ES-I3 (cell line): ENCODE measurements at regions not wholly inside any gene's neighbourhood (a gene's known extent, or its start where the extent isn't known, plus 50 kb on each side); places are given as distances from the start of the nearest gene placed in this dataset.
A peak's percentile ranks its signal among the peaks of the same experiment; 100 is the strongest.
"Not testable (repeated sequence)": the region's sequence is repeated elsewhere in the genome, so short reads cannot be mapped to it uniquely, and the experiment has no call there.

Source experiments
- H3K36me3 ChIP-seq: 2 replicates; pipeline ENCODE4 v1.6.1; 2013; ENCODE audit warnings: mild to moderate bottlenecking, low read length, control low read depth, moderate library complexity; ENCODE audit not compliant: insufficient read depth
- H3K4me1 ChIP-seq: 2 replicates; pipeline ENCODE4 v1.6.1; 2013; ENCODE audit warnings: mild to moderate bottlenecking, control low read depth, low read length; ENCODE audit not compliant: insufficient read depth
- H3K9ac ChIP-seq: 2 replicates; pipeline ENCODE4 v1.6.1; 2013; ENCODE audit warnings: low read depth, mild to moderate bottlenecking, low read length, moderate library complexity
- H3K9me3 ChIP-seq: 2 replicates; pipeline ENCODE4 v1.6.1; 2013; ENCODE audit warnings: mild to moderate bottlenecking, low read length, moderate library complexity; ENCODE audit not compliant: control insufficient read depth, insufficient read depth

DNA sequence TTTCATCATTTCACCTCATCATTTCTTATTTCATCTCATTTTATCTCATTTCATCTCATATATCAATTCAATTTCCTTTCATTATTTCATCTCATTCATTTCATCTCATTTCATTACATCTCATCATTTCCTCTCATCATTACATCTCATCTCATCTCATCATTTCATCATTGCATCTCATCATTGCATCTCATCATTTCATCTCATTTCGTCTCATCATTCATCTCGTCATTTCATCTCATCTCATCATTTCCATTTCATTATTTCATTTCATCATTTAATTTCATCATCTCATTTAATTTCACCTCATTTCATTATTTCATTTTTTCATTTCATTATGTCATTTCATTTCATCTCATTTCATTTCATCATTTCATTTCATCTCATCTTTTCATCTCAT, 168.5 kb upstream of the FAM72C start:
- not testable (repeated sequence) for H3K9ac ChIP-seq, H3K4me1 ChIP-seq, H3K9me3 ChIP-seq, H3K36me3 ChIP-seq

DNA sequence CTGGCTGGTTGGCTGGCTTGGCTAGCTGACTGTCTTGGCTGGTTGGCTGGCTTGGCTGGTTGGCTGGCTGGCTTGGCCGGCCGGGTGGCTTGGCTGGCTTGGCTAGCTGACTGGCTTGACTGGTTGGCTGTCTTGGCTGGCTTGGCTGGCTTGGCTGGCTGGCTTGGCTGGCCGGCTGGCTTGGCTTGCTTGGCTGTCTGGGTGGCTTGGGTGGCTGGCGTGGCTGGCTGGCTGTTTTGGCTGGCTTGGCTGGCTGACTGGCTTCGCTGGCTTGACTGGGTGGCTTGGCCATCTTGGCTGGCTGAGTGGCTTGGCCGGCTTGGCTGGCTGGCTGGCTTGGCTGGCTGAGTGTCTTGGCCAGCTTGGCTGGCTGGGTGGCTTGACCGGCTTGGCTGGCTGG, 133.2 kb upstream of the FAM72C start:
- not testable (repeated sequence) for H3K9me3 ChIP-seq, H3K36me3 ChIP-seq, H3K9ac ChIP-seq, H3K4me1 ChIP-seq

DNA sequence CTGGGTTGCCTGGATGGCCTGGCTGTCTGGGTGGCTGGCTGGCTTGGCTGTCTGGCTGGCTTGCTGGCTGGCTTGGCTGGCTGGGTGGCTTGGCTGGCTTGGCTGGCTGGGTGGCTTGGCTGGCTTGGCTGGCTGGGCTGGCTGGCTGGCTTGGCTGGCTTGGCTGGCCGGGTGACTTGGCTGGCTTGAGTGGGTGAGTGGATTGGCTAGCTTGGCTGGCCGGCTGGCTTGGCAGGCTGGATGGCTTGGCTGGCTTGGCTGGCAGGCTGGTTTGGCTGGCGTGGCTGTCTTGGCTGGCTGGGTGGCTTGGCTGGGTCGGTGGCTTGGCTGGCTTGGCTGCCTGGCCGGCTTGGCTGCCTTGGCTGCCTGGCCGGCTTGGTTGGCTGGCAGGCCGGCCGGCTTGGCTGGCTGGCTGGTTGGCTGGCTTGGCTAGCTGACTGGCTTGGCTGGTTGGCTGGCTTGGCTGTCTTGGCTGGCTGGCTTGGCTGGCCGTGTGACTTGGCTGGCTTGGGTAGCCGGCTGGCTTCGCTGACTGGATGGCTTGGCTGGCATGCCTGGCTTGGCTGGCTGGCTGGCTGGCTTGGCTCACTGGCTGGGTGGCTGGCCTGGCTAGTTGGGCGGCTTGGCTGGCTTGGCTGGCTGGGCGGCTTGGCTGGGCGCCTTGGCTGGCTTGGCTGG, 132.4 kb upstream of the FAM72C start:
- not testable (repeated sequence) for H3K4me1 ChIP-seq, H3K36me3 ChIP-seq, H3K9ac ChIP-seq, H3K9me3 ChIP-seq

DNA sequence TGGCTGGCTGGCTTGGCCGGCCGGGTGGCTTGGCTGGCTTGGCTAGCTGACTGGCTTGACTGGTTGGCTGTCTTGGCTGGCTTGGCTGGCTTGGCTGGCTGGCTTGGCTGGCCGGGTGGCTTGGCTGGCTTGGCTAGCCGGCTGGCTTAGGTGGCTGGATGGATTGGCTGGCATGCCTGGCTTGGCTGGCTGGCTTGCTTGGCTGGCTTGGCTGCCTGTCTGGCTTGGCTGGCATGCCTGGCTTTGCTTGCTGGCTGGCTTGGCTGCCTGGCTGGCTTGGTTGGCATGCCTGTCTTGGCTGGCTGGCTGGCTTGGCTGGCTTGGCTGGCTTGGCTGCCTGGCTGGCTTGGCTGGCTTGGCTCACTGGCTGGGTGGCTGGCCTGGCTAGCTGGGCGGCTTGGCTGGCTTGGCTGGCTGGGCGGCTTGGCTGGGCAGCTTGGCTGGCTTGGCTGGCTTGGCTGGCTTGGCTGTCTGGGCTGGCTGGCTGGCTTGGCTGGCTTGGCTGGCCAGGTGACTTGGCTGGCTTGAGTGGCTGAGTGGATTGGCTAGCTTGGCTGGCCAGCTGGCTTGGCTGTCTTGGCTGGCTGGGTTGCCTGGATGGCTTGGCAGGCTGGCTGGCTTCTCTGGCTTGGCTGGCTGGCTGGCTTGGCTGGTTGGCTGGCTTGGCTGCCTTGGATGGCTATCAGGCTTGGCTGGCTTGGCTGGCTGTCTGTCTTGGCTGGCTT, 131.5 kb upstream of the FAM72C start:
- not testable (repeated sequence) for H3K36me3 ChIP-seq, H3K9ac ChIP-seq, H3K4me1 ChIP-seq, H3K9me3 ChIP-seq

DNA sequence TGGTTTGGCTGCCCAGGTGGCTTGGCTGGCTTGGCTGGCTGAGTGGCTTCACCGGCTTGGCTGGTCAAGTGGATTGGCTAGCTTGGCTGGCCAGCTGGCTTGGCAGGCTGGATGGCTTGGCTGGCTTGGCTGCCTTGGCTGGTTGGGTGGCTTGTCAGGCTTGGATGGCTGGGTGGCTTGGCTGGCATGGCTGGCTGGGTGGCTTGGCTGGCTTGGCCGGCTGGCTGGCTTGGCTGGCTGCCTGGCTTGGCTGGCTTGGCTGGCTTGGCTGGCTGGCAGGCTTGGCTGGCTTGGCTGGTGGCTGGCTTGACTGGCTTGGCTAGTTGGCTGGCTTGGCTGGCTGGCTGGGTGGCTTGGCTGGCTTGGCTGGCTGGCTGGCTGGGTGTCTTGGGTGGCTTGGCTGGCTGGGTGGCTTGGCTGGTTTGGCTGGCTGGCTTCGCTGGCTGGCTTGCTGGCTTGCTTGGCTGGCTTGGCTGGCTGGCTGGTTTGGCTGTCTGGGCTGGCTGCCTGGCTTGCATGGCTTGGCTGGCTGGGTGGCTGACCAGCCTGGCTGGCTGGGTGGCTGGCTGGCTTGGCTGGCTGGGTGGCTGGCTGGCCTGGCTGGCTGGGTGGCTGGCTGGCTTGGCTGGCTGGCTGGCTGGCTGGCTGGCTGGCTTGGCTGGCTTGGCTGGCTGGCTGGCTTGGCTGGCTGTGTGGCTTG, 130.4 kb upstream of the FAM72C start:
- not testable (repeated sequence) for H3K9me3 ChIP-seq, H3K36me3 ChIP-seq, H3K9ac ChIP-seq, H3K4me1 ChIP-seq

DNA sequence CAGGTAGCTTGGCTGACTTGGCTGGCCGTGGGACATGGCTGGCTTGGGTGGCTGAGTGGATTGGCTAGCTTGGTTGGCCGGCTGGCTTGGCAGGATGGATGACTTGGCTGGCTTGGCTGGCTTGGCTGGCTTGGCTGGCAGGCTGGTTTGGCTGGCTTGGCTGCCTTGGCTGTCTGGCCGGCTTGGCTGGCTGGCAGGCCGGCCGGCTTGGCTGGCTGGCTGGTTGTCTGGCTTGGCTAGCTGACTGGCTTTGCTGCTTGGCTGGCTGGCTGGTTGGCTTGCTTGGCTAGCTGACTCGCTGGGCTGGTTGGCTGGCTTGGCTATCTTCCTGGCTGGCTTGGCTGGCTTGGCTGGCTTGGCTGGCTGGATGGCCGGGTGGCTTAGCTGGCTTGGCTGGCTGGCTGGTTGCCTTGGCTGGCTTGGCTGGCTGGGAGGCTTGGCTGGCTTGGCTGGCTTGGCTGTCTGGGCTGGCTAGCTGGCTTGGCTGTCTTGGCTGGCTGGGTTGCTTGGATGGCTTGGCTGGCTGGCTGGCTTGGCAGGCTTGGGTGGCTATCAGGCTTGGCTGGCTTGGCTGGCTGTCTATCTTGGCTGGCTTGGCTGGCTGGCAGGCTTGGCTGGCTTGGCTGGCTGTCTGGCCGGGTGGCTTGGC, 129.7 kb upstream of the FAM72C start:
- no peaks in the 10 kb centered on the region for H3K9me3 ChIP-seq

DNA sequence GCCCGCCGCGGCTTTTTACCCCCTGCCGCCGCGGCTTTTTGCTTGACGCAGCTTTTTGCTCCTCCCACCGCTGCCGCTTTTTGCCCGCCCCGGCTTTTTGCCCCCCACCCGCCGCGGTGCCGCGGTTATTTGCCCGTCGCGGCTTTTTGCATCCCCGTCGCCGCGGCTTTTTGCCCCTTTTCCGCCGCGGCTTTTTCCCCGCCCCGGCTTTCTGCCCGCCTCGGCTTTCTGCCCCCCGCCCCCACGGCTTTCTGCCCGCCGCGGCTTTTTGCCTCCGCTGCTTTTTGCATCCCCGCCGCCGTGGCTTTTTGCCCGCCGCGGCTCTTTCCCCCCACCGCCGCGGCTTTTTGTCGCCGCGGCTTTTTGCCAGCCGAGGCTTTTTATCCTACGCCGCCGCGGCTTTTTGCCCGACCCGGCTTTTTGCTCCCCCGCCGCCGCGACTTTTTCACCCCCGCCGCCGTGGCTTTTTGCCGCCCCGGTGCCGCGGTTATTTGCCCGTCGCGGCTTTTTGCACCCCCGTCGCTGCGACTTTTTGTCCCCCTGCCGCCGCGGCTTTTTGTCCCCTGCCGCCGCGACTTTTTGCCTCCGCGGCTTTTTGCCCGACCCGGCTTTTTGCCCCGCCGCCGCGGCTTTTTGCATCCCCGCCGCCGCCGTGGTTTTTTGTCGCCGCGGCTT, 105.5 kb upstream of the FAM72C start:
- H3K4me1 ChIP-seq, H3K9me3 ChIP-seq, H3K36me3 ChIP-seq: not testable (repeated sequence)
- peak overlapping the region; percentile 33; the same call in 1 of the 2 replicates for H3K9ac ChIP-seq

More for the DNA sequence above, 129.7 kb upstream of the FAM72C start:
- no peaks in the 10 kb centered on the region for H3K4me1 ChIP-seq
- H3K9ac ChIP-seq, result no peak overlapping the region
- H3K36me3 ChIP-seq, result no peaks in the 10 kb centered on the region

DNA sequence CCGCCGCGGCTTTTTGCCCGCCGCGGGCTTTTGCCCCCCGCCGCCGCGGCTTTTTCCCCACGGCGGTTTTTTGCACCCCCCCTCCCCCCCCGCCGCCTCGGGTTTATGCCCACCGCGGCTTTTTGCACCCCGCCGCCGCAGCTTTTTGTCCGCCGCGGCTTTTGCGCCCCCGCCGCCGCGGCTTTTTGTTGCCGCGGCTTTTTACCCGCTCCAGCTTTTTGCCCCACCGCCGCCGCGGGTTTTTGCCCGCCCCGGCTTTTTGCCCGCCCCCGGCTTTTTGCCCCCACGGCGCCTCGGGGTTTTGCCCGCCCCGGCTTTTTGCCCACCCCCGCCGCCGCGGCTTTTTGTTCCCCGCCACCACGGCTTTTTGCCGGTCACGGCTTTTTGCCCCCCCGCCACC, 104.9 kb upstream of the FAM72C start:
- H3K36me3 ChIP-seq, H3K9ac ChIP-seq, H3K4me1 ChIP-seq, H3K9me3 ChIP-seq: not testable (repeated sequence)

DNA sequence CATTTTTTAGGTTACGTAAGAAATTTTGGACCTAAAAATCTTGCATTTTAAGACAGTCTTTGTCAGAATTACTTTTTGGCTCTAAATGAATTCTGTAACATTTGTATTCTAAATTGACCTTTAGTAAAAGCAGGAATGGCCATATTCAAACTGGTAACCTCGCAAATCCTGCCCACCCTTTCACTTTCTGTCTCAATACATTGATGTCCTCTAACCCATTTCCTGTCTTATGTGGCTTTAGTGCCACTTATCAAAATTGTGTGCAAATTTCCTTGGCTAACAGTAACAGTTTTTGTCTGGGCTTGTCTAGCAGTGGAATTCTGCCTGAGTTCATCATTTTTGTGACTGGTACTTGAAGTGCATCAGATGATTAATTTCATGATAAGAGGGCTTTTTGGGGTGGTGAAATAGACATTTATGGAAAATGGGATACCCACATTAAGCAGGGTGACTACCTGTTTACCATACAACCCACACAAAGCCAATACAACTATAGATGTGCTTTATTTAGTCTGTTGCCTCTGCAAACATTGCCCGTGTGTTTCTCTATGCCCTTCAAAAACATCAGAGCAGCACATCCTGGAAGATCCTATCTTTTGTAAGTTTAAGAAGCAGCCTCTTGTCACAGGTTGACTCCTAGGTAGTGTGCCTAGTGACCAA, 98.7 kb upstream of the FAM72C start:
- not testable (repeated sequence) for H3K9ac ChIP-seq, H3K4me1 ChIP-seq

DNA sequence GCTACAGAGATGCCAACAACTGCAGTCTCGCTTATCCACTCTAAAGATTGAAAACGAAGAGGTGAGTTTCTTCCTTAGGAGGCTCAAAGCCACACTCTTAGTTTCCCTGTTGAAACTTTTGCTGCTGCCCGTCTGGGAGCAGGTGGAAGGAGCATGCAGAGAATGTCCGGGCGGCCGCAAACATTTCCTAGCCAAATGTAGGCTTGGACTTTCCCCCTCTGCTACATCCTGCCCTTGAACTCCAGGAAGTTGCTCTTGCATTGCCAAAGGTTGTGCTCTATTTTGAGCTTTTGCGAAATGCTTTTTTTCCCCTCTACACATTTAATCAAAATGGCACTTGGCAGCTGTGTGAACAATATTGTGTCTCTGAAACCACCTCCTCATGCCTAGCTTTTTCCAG, 95.3 kb upstream of the FAM72C start:
- H3K36me3 ChIP-seq, H3K9ac ChIP-seq, H3K9me3 ChIP-seq, H3K4me1 ChIP-seq: not testable (repeated sequence)

More for the DNA sequence above, 98.7 kb upstream of the FAM72C start:
- H3K9me3 ChIP-seq, H3K36me3 ChIP-seq: not testable (repeated sequence)

DNA sequence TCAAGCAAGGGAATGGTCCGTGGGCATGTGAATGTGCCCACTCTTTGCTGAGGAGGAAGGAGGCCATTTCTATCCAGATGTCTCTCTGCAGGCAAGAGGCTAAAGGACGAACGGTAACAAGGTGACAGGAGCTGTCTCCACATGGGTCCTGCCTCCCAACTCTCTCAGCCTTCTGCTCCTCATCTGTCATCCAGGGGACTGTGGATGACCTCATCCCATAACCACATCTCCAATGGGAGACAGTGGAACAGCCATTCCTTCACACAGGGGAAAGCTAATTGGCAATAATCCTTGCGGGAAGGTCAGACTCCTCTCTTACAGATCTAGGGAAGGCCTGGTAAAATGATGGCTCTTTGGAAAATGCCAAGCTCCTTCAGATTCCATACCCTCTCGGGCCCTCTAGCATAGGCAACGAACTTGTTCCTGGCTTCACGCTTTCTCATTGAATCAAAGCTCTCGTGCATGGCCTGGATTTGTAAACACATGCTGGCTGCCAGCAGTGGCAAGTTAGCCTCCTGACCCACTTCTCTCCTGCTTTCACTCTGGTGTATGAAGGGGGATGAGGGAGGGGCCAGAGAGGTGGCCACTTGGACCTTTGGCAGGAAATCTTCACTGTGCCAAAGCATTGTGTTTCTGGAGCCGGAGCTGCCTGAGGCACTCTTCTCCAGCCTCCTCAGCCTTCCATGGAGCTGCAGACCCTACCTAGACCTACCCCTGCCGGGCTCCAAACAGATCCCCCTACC, 94.5 kb upstream of the FAM72C start:
- not testable (repeated sequence) for H3K9me3 ChIP-seq, H3K36me3 ChIP-seq, H3K9ac ChIP-seq, H3K4me1 ChIP-seq

DNA sequence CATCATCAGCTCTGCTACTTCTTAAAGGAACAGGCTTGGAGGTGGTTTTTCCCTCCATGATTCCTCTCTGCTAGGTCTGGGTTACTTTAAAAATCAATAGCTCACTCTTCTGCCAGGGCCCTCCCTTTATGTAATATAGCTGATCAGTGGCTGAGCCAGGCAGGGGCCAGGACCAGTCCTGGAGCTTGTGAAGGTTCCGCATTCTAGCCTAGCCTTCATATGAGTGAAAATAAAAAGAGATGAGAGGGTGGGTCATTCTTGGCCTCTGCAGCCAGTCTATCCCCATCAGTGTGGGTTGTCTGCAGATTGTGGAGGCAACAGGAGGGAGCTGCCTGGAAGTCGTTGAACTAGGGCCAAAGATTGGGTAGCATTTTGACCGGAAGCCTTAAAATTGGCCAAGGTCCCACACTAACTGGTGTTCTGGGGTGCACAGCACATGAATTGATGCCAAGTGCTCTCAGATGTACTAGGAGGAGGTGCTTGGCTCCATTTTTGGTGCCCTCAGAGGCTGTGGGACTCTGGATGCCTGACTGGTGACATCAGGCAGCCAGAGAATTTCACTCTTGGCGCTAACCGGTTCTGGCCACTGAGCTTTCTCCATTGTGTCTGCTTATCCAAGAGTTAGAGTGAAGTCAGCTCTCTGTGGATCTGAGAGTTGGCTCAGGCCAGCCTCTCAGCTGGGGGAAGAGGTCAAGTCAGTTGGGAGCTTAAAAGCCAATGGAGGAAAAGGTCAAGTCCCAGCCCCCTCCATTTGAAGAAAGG, 93.7 kb upstream of the FAM72C start:
- not testable (repeated sequence) for H3K9me3 ChIP-seq, H3K36me3 ChIP-seq, H3K4me1 ChIP-seq, H3K9ac ChIP-seq

DNA sequence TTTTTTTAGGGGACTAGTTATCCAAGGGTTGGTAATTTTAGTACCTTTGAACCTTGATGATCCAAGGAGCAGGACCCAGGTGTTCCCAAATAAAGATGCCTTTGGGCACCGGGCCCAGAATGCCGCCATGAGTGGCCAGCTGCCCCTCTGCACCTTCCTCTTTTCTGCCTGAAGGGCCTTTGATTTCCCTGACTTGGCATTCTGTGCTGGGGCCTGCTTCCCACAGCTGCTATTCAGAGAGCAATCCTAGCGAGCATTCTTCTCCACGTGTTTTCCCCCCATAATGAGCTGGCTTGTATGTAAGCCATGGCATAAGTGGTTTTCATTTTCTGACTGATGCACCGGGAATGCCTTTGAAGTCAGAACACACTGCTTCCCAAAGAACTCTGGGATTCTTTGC, 77.6 kb upstream of the FAM72C start:
- not testable (repeated sequence) for H3K4me1 ChIP-seq, H3K36me3 ChIP-seq

More for the DNA sequence above, 77.6 kb upstream of the FAM72C start:
- not testable (repeated sequence) for H3K9ac ChIP-seq, H3K9me3 ChIP-seq
